GM19043 (cell line): ENCODE measurements at regions not wholly inside any gene's neighbourhood (a gene's known extent, or its start where the extent isn't known, plus 50 kb on each side); places are given as distances from the start of the nearest gene placed in this dataset.
"Not testable (repeated sequence)": the region's sequence is repeated elsewhere in the genome, so short reads cannot be mapped to it uniquely, and the experiment has no call there.

ENCODE experiments used
- ATAC-seq: cut with Tn5 transposase; IDR thresholded peaks from one replicate; pipeline ENCODE4 v1.9.1; 2021; ENCODE audit warnings: low read depth; ENCODE audit not compliant: unreplicated experiment

DNA sequence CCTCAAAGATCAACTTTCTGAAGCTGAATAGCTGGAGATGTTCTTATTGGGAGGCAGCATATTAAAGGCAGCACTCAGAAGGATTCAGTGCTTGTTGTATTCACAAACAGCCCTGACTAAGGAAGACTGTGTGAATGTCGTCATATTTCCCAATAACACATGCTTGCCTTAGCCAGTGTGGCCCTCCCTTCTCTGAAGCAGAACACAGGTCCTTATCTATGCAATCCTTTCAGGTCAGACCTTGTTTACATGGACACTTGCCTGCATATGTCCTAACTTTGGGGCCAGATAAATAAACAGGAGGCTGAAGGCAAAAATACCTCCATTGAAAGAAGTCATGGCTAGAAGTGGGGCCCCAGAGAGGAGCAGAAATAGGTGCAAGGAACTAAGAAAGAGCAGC lies 97.2 kb downstream of the SLC4A3 start:
- ATAC-seq = no peak

DNA sequence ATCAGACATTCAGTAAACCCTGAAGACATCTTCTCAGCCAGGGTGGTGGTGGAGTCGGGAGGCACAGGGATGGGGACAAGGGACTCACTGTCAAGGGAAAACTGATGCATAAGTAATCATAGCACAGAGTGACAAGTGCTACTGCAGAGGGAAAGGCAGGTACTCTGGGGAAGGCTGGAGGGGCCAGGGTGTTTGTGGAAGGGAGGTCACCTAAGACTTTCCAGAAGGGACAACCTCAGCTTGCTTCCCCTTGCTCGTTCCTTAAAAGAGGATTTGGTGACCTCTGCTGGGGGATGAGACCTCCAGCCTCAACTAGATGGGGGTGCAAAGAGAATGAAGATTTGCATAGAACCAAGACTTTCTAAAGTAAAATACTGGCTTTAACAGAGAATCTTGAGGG lies 99.5 kb downstream of the SLC4A3 start:
- no peak for ATAC-seq

DNA sequence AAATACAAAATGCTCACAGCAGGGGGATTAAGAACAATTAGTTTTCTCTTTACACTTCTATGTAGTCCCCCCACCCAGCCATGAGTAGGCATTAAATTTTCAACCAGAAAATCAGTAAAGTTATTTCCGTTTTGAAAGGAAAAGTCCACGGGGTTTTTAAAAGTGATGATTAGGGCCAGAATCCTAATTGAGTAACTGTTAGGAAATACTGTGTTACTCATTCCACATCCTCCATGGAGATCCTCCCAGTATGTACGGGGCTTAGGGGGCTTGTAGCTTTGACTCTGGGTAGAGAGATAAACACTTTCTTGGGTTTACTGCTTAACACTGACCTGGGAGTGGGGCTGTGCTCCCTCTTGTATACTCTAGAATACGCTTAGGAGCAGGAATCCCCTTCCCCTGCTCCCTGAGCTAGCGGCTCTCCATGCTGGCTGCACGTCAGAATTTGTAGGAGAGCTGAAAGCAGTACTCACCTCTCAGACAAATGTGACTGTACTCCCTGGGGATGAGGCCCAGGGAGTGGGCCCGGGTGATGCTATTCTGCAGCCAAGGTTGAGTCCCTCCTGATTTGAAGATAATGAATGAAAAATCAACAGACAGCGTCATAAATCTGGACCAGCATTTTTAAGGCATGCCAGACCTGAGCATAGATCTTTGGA lies 100.5 kb downstream of the SLC4A3 start:
- ATAC-seq = no peak

DNA sequence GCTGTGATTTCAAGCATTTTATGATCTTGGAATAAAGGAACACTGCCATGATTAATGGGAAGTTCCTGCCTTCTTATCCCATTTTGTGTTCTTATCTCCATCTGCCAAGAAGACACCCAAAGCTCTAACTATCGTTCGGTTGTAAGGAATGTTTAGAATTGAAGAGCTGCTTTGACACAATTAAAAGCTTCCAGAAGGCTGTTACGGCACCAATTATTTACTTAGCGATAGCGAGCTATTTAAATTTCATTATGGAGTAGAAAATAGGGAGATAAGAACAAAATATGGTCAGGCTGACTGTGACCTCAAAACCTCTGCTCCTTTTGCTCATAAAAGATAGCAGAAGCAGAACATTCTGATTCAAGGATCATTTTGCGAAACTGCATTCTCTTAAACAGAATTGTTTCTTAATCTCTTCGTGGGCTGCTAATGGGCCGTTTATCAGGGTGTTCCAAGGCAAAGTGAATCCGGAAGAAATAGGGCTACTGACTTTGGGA lies 101.6 kb downstream of the SLC4A3 start:
- no peak for ATAC-seq

DNA sequence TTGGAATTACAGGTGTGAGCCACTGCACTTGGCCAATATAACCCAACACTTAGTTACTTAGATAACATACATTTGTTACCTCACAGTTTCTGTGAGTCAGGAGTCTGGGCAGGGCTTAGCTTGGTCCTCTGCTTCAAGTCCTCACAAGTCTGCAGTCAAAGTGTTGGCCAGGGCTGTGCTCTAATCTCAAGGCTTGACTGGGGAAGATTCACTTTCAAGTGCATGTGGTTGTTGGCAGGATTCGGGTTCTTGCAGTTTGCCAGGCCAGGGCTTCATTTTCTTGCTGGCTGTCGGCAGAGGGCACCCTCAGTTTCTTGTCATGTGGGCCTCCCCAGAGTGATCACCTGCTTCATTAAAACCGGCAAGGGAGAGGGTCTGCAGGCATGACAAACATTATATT lies 103.7 kb downstream of the SLC4A3 start:
- no peak for ATAC-seq

DNA sequence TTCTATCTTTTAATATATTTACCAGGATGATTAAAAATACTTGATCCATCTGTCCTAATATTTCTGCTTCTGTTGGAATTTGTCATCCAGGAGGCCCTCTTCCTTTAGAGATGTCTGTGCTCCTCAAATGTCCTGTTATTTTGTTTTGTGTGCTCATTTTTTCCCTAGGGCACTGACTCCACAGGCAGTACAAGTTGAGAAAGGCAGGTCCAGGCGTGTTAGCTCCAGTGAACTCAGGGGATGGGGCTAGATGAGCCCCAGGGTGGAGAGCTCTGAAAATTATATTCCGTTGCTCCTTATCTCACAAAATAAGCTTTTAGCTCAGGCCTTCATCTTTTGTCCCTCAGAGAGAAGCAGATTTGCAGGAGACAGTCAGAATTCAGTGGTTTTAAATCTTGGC lies 105.7 kb downstream of the SLC4A3 start:
- no peak for ATAC-seq

DNA sequence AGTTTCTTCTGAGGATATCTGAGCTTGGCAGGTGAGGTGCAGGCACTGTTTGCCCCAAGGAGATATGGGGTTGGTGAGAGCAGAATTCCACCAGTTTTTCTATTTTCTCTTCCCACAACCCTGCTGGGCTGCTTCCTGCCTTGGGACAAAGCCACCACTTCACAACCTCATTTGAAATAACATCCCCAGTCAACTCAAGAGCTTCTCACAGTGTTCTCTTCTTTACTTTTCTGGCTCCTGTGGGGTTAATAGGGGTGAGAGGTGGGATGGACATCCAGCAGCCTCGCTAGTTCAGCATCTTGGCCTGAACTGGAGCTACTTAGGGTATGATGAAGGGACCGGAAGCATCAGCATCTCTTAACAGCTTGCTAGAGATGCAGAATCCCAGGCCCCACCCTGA lies 106.3 kb downstream of the SLC4A3 start:
- ATAC-seq = no peak

DNA sequence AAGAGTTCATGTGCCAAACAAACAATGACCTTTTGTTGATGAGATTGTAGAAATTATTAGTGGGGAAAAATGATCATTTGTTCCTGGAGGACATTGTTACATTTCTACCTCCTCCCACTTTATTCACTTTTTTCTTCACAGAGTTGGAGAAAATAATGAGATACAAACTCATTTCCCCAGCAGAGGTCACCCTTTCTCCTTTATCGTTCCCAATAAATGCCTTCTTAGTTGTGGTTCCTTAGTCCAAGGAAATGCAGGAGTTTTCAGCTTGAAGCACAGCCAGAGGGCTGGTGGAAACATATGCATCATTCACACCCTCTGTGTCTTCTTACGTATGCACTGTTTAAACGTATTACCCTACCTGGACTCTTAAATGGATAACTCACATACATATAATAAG lies 108.8 kb downstream of the SLC4A3 start:
- ATAC-seq = no peak

DNA sequence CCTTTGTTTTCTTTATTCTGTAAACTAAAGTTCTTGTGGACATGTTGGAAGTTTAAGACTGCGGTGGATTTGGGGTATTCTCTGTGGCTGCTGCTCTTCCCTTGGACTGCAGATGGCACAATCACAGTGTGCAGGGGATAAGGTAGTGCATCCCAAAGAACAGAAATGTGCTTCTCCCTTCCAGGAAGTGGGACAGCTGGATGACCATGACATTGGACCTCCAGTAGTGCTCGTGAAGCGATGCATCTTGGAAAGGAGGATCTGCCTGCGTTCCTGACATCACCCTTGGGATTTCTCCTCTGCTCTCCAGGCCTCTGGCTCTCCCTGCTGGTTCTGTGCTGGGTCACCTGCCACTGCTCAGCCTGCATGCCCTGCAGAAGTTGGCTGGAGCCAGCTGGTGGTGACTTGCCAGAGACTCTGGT lies 109.9 kb downstream of the SLC4A3 start:
- no peak for ATAC-seq

DNA sequence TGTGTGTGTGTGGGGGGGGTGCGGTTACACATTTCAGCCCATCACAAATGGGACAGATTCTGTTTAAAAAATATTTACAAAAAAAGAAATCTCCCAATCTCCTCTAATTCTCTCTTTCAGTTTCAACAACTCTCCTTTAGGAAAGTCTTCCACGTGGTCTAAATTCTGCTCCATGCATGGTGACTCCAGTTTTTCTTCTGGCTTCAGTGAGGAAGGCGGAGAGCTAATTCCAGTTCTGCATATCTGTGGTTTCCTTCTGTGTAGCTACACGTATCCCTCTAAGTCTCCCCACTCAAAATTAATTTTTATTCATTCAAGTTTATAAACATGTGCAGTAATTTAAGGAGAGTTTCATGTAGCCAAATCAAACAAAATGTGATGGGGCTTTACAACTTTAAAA lies 111.6 kb downstream of the SLC4A3 start:
- ATAC-seq = no peak

DNA sequence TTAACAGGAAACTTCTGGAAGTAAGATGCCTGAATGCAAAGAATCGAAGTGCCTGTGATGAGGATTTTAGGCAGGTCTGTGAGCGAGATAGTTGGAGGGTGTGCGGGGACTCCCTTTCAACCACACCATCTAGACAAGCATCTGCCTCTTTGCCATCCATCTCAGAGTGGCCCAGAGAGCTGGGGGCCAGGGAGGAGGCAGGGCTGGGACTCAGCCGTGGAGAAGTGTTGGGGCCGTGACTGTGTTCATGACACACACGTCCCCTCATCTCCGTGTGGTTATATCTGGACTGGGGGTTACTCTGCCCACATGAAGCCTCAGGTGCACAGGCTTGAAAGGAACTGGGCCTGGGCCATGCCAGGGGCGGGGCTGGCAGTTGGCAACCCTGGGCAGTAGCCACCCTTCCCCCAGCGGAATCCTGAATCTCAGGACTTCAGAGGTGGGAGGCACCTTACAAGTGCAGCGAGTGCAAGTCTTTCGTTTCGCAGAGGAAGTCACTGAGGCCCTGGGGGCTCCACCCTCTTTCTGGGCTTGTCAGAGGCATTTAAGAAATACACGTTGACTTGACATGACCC lies 112.5 kb downstream of the SLC4A3 start:
- ATAC-seq = no peak

DNA sequence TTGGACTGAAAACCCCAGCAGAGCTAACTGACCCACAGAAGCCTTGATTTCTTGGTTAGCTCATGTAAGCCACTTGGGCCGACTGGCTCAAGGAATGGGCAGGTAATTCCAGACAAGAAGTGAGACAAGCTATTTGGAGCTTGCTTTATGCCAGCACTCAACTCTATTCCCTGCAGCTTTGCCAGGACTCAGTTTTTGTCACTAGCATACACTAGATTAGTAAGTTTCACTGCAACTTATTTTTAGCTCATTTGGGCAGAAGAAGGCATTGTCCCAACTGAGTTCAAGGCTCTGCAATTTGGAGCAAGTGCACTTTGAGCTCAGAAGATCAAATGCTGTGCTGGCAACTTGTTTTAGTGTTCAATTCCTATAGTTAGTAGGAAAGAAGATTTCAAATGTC lies 116.1 kb downstream of the SLC4A3 start:
- no peak for ATAC-seq

DNA sequence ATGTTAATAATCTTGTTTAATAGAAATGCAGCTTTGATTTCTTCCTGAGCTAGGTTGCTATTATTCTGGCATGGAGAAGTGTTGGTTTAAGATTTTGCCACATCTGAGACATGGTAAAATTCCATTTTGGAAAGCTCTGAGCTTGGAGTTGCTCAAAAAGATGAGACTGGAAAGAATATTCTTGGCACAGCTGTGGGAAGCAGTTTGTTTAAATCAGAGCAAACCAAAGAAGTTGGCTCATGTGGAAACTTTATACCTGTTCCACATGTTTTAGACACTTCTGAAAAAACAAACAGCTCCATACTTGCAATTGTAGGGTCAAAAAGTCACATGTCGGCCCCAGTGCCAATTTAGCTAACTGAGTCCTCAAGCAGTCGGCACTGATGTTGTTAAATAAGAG lies 116.6 kb downstream of the SLC4A3 start:
- no peak for ATAC-seq

DNA sequence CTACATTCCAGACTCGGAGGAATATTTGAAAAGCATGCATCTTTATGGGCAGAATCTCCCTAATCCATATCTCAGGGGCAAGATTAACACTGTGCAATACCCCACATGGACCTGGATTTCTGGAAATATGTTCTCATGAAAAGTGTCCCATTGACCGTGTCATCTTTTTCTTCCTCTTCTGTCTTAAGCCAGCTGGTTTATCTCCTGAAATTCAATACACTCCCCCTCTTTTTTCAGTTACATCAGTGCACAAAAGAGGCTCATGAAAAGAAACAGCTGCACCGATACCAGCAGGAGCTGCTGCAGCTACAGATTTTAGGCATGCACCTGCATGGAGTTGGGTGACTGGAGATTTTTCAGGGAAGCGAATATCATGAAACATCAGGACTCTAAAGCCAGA lies 117.2 kb downstream of the SLC4A3 start:
- ATAC-seq = no peak

DNA sequence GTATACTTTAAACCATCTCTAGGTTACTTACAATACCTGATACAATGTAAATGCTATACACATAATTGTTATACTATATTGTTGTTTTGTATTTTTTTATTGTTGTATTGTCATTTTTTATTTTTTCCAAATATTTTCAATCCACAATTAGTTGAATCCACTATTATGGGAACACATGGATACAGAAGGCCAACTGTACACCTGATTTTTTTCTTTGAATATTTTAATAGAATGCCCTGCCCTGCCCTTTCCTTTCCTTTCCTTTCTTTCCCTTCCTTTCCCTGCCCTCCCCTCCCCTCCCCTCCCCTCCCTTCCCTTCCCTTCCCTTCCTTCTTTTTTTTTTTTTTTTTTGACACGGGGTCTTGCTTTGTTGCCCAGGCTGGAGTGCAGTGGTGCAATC lies 120.2 kb downstream of the SLC4A3 start:
- ATAC-seq = no peak

DNA sequence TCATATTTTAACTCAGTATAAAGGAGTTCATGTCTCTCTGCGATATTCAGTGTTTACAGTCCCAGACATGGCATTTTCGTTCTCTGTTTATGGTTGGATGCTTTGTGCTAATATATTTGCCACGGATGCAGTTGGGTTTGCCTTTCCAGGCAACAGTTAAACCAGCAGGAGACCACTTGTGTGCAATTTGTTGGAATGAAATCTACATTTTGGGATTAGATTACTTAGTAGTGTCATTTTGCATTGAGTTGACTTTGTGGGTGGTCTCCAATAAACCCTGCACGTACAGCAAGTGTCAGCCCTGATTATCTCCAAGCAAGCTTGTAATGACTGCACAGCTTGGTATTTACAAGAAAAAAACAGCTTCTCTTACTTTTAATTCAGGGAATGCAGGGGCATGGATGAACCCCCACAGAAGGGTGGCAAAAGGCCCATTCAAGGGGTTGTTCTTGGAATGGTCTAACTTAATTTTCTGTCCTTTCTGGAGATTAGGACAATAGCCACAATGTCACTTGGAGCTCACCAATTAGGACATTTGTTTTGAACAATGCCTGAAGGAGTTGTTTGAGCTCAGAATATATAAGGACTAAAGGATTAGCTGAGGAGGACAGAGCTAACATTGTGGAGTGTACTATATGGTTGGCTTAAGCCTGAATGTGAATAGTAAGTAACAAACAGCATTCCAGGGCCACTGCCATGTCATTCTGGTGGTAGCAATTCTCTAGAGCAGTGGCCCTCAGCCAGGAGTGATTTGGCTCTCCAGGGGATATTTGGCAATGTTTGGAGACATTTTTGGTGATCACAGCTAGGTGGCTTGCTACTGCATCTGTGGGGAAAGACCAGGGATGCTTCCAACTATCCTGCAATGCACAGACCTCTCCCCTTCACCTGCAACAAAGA lies 121.5 kb downstream of the SLC4A3 start:
- no peak for ATAC-seq

DNA sequence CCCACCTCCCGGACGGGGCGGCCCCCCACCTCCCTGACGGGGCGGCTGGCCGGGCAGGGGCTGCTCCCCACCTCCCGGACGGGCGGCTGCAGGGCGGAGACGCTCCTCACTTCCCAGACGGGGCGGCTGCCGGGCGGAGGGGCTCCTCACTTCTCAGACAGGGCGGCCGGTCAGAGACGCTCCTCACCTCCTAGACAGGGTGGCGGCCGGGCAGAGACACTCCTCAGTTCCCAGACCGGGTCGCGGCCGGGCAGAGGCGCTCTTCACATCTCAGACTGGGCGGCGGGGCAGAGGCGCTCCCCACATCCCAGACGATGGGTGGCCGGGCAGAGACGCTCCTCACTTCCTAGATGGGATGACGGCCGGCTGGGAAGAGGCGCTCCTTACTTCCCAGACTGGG lies 123.7 kb downstream of the SLC4A3 start:
- not testable (repeated sequence) for ATAC-seq

DNA sequence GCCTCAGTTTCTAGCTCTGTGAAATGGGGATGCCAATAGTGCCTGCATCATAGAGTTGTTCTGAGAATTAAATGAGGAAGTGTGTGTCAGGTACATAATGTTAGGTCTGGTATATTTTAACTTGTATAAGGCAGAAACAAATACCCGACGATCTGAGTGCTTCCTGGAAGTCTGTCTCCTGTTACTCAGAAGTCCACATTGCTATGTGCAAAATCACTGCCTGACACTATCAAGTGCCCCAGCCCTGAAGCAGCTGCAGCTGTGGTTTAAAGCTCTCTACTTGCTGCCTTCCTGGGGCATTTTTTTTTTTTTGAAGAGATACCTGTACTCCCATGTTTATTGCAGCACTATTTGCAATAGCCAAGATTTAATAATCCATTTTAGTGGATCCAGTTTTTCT lies 125.3 kb downstream of the SLC4A3 start:
- no peak for ATAC-seq

DNA sequence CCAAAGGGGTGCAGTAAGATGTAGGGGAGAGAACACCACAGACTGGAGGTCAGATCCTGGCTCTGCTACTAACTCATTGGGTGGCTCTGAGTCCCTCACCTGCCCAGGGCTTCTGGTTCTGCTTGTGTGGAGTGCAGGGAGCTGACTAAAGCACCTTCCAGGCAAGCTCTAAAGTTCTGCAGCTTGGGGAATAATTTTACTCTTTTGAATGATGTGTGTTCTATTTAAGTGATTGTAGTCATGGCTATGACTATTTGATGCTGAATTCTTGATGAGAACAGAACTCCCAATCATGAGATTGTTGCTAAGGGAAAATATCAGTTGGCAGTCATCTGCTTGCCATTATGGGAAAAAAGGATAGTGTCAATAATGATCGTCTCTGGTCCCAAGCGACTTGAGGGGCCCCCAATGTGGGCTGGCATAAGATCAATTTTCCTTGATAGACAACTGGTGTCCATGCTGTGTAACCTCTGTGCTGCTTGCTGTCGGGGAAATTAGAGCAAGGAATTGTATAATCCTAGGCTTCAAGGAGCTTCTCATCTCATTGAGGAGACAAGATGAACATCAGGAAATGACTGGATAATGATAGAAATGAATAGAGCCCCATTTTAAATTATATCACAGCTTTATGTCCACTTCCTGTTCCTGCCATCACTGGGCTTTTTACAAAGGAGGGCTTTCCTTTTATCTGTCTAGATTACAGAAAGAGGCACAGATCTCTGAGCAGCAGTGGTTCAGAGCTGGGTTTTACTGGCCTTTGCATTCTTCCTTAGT lies 131.7 kb downstream of the SLC4A3 start:
- no peak for ATAC-seq

DNA sequence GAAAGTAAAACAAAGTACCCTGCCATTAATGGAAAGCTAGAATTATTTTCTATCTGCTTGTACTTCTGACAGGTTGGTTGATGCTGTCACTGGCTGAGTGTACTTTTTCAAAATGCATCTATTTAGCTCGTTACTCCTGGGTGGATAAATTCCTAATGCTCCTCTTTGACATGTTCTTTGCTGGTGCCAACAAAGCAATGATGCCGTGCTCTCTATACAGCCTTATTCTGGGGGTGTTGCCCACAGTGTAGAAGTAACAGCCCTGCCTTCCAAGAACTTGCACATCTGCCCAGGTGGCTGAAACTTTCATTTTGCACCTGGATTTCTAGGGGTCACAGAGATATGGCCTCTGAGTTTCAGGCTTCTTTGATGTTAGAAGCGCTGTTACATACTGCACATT lies 132.4 kb downstream of the SLC4A3 start:
- ATAC-seq = no peak
